ENCODE measurements at regions not wholly inside any gene's neighbourhood (a gene's known extent, or its start where the extent isn't known, plus 50 kb on each side); places are given as distances from the start of the nearest gene placed in this dataset.
"Not testable (repeated sequence)": the region's sequence is repeated elsewhere in the genome, so short reads cannot be mapped to it uniquely, and the experiment has no call there.

DNA sequence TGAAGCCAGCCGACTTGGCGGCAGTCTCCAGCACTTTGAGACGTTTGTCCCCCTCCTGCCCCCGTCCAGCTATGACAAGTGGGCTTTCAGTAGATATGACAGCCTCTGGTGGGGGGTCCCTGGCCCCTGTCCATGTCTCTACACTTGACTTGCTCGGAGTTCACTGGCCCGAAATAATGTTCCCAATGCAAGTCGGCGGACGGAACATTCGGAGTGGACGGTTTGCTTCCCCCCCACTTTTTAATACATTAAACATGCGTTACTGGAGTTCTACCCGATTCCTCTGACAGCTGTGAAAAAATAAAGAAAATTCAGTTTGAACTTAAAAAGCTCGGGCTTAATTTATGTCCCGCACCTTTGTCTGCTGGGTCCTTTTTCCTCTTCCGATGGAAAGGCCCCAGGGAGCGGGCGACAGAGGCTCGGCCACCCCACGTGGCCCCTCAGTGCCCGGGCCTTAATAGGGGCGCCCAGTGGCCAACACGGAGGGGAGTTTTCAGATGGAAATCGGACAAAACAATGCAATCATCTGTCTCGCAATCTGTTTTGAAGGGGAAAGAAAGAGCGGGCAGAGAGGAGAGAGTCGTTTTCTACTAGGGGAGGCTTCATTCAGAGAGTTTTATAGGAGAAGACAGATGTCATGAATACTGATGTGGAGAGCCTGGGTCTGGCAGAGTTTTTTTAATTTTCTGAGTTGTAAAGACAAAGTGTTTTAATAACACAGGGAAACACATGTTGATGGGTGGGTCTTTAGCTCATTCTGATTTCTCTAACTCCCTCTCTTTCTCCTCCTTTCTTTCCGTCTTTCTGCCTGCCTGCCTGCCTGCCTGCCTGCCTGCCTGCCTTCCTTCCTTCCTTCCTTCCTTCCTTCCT is 50.2 kb downstream of the SMIM38 start:
- Histone ChIP-seq H3K4me3 (no peak overlapping the region), H3K4me1 (peaks cover 0 to 2% (median 0%) of the 10 kb centered on the region in 9 donors), H3K9me3 (peaks cover 0 to 9% (median 0%) of the 10 kb centered on the region in 11 donors), H3K27me3 (peaks cover 0 to 7% (median 0%) of the 10 kb centered on the region in 7 donors), H3K36me3 (no peaks in the 10 kb centered on the region), H3K27ac (no peak overlapping the region)
- intact Hi-C loops (cut with DNase I), result no loop called here
- no peak for ATAC-seq
- no peak for DNase-seq
- 90 to 91% methylated on average over 28 of the region's 28 CpGs for WGBS, 2 donors
- TF ChIP-seq CTCF (IDR thresholded peaks at IDR 0.05), result no peak

DNA sequence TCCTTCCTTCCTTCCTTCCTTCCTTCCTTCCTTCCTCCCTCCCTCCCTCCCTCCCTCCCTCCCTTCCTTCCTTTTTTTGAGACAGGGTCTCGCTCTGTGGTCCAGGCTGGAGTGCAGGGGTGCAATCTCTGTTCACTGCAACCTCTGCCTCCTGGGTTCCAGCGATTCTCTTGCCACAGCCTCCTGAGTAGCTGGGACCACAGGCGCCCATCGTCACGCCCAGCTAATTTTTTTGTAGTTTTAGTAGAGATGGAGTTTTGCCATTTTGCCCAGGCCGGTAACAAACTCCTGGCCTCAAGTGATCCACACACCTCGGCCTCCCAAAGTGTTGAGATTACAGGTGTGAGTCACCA is 50.9 kb downstream of the SMIM38 start:
- H3K36me3 ChIP-seq; H3K9me3 ChIP-seq; intact Hi-C loops (cut with DNase I); H3K27ac ChIP-seq; H3K4me3 ChIP-seq; H3K4me1 ChIP-seq; ATAC-seq; DNase-seq; H3K27me3 ChIP-seq: not testable (repeated sequence)
- 94% methylated on average over 7 of the region's 7 CpGs for WGBS, 2 donors

- DNase-seq (no peak), ATAC-seq (no peak)
- peaks cover 0 to 4% (median 0%) of the 10 kb centered on the region in 9 donors for H3K4me1 ChIP-seq
- no peak overlapping the region for H3K4me3 ChIP-seq
- no peak overlapping the region for H3K27ac ChIP-seq
- intact Hi-C loops (cut with DNase I), result no loop called here
- peaks cover 0 to 9% (median 0%) of the 10 kb centered on the region in 11 donors for H3K9me3 ChIP-seq
- H3K27me3 ChIP-seq, result peaks cover 0 to 7% (median 0%) of the 10 kb centered on the region in 7 donors
- no peaks in the 10 kb centered on the region for H3K36me3 ChIP-seq
- WGBS, 2 donors, result 94 to 97% methylated on average over 14 of the region's 14 CpGs
- TF ChIP-seq CTCF (IDR thresholded peaks at IDR 0.05), result no peak
These were observed 51.6 kb downstream of the SMIM38 start for GRCh38 chr11:69207165-69207889.

DNA sequence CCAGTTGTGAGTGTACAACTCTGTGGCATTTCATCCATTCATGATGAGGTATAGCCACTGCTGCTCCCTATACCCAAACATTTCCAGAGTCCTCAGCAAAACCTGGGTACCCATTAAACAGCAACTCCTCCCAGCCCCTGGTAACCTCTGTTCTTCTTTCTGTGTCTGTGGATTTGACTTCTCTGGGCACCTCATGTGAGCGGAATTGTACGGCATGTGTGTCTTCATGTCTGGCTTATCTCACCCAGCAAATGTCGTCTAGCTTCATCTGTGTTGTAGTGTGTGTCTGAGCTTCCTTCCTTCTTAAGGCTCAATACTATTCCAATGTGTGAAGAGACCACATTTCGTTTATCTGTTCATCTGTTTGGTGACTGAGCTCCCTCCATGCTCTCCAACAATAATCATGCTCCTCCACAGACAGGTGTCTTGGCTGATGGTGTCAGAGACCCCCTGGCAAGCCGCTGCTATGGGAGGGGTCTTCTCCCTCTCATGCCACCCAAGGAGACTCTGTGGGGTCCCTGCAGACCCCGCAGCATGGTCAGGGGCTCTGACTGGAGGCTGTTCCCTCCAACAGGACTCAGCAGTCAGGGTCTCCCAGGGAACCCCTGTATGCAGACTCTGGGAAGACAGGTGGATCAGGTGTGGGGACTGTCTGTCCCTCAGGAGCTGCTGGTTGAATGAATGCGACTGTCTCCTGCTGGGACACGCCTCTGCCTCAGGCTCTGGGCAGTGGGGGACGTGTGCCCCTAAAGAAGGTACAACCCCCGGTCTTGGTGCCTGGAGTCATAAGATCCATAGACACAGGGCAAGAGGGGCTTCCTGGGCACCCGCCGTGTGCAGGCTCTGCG is 52.7 kb downstream of the SMIM38 start:
- Histone ChIP-seq H3K4me3 (no peak overlapping the region), H3K36me3 (no peaks in the 10 kb centered on the region), H3K4me1 (peaks cover 0 to 6% (median 0%) of the 10 kb centered on the region in 9 donors), H3K27ac (no peak overlapping the region), H3K9me3 (peaks cover 0 to 9% (median 0%) of the 10 kb centered on the region in 11 donors), H3K27me3 (peaks cover 0 to 12% (median 0%) of the 10 kb centered on the region in 7 donors)
- TF ChIP-seq CTCF (IDR thresholded peaks at IDR 0.05), result no peak
- no peak for ATAC-seq
- intact Hi-C loops (cut with DNase I), result no loop called here
- no peak for DNase-seq
- 94 to 97% methylated on average over 13 of the region's 13 CpGs for WGBS, 2 donors

Data from heart right ventricle (tissue), 16 donors.